HG03108 (cell line): ENCODE measurements at regions not wholly inside any gene's neighbourhood (a gene's known extent, or its start where the extent isn't known, plus 50 kb on each side); places are given as distances from the start of the nearest gene placed in this dataset.
"Not testable (repeated sequence)": the region's sequence is repeated elsewhere in the genome, so short reads cannot be mapped to it uniquely, and the experiment has no call there.

ENCODE experiments used
- ATAC-seq: cut with Tn5 transposase; IDR thresholded peaks from one replicate; pipeline ENCODE4 v1.9.1; 2021; ENCODE audit warnings: moderate library complexity; ENCODE audit not compliant: unreplicated experiment

DNA sequence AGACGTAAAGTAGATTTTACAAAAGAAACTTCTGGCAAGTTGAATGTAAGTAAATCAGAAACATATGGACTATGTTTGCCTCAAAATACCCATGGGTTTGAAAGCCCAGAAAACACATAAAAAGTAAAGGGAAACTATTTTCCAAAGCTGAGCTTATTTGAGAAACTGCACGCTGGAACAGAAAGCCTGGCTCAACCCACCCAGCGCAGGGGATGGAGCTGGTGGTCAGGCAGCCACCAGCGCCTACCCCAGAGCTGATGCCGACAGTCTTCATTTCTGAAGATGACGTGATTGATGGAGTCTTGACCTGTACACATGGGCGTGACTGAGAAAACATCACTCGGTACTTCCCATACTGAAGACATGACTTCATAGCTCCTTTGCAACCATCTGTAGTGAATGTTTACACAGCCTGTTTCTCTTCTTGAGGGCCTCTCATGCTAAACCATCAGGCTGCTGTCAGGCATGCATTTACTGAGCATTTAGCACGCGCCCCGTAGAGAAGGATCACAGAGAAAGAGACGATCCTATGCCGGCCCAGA, 232.6 kb upstream of the AUTS2 start:
- no peak for ATAC-seq

DNA sequence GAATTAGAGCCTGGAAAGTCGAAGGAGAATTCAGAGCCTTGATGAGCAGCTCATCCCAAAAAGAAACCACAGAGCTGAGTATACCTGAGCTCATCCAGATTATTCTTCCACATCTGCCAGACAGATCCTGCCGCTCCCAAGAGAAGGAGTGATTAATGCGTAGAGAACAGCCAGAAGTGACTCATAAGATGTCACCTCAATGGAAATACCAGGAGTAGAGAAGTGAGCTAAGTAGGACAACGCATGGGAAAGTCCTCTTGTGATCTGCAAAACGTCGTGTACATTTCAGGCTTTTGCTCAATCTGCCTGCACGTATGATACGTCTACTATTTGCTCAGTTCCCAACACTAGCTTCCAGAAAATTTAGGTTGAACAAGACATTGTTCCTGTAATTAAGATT, 230.5 kb upstream of the AUTS2 start:
- ATAC-seq, result no peak

DNA sequence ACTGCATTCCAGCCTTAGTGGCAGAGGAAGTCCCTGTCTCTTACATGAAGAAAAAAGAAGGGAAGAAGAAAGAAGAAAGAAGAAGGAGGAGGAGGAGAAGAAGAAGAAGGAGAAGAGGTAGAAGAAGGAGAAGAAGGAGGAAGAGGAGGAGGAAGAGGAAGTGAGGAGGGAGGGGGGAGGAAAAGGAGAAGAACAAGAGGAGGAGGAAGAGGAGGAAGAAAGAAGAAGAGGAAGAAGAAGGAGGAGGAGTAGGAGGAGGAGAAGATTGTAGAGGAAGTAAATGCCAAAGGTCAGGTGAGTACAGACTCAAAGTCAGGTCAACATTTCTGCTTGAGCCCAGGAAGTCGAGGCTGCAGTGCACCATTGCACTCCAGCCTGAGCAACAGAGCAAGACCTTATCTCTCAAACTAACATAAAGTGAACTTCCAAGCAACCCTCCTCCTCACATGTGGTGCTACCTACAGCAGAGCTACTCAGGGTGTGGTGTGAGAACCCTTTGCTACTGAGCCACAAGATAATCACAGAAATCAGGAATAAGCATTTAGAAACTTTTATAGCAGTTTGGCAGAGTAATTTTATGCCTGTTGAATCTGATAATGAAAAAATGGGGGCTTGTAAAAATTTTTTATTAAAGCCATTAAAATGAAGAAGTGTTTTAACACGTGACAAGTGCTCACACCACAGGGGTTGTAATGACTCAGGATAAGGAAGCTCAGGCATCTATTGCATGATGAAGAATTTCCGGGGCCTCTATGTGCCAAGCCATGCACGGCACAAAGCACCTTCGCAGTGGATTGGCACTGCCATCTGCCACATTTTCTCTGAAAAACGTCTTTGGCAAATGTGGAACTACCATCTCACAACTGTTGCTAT, 224.9 kb upstream of the AUTS2 start:
- ATAC-seq, result no peak

- no peak for ATAC-seq
Measured at GRCh38 chr7:69374044-69374425, 224.2 kb upstream of the AUTS2 start.

GRCh38 chr7:69377191-69377590, 221.1 kb upstream of the AUTS2 start:
- no peak for ATAC-seq

DNA sequence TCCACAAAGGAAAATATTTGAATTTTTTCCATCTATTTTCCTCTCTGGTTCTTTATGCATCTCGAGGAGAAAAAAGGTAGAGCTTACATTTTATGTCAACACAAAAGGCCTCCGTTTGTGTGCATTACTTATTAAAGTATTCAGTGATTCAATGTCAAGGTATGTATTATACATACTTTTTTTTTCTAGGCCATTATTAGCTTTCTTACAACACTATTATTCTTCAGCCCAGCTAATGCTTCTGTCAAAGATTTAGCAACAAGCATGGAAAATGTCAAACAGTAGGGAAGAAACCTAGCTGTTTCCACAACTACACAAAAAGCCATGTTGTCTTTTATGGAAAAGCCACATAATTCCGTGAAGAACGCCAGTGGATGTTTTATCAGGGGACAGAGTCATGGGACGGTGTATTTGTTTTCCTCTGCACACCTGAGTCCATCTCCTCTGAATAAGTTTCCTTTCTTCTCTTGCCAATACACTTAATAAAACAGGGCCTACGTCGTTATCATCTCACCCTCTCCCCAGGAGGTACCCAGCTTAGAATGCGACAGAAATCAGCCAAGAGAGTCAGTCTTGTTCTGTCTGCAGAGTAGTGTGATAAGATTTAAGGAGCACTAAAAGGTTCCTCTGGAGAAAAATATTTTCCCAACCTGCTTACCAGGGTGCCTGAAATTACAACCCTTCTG, 209.7 kb upstream of the AUTS2 start:
- ATAC-seq, result no peak

GRCh38 chr7:69389216-69389615, 209.1 kb upstream of the AUTS2 start:
- ATAC-seq, result no peak

DNA sequence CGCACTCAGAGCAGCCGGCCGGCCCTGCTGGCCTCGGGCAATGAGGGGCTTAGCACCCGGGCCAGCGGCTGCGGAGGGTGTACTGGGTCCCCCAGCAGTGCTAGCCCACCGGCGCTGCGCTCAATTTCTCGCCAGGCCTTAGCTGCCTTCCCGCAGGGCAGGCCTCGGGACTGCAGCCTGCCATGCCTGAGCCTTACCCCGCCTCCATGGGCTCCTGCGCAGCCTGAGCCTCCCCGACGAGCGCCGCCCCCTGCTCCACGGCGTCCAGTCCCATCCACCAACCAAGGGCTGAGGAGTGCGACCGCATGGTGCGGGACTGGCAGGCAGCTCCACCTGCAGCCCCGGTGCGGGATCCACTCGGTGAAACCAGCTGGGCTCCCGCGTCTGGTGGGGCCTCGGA, 204.4 kb upstream of the AUTS2 start:
- not testable (repeated sequence) for ATAC-seq

- no peak for ATAC-seq
Measured at GRCh38 chr7:69395061-69395714, 203.1 kb upstream of the AUTS2 start.

GRCh38 chr7:69398986-69399385, 199.3 kb upstream of the AUTS2 start:
- ATAC-seq, result no peak

- ATAC-seq, result no peak
Measured at GRCh38 chr7:69399401-69399800, 198.9 kb upstream of the AUTS2 start.

DNA sequence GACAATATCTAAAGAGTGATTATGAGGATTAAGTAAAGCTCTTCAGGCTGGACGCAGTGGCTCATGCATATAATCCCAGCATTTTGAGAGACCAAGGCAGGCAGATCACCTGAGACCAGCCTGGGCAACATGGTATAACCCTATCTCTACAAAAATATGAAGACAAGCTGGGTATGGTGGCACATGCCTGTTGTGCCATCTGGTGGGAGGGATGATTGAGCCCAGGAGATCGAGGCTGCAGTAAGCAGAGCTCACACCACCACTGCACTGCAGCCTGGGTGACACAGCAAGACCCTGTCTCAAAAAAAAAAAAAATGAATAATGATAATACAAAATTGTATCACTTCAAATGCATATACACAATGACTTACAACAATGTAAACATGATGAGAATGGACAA, 195.6 kb upstream of the AUTS2 start:
- no peak for ATAC-seq

DNA sequence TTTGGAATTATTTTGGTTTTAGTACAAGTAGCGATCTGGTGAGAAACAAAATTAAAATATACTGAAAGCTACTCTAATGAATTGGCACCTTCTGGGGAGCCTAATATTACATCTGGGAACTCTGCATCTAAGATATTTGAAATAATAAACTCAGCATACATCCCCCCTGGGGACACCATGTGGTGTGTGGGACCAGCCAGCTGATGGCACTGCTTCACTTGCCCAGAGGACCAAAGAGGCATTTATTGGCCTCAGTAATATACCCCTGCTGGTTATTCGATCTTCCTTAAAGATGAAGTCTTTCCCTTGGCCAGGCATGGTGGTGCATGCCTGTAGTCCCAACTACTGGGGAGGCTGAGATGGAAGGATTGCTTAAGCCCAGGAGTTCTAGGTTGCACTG, 195.1 kb upstream of the AUTS2 start:
- no peak for ATAC-seq

DNA sequence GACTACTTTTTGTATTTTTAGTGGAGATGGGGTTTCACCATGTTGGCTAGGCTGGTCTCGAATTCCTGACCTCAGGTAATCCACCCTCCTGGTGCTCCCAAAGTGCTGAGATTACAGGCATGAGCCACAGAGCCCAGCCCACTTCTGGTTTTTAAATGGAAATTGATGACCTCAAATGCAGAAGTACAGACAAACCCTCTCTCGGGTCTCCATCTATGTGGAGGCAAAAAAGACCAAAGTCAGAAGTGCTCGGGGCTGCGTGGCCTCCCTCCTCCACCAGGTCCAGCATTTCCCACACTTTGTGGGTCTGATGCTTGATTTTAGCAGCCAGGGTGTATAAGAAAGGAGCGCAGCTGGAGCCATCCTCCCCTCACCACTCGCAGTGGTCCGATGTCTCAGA, 187.3 kb upstream of the AUTS2 start:
- ATAC-seq, result no peak

- no peak for ATAC-seq
Measured at GRCh38 chr7:69411466-69411865, 186.8 kb upstream of the AUTS2 start.

GRCh38 chr7:69412331-69413146, 185.7 kb upstream of the AUTS2 start:
- ATAC-seq, result no peak

GRCh38 chr7:69414555-69414954, 183.7 kb upstream of the AUTS2 start:
- ATAC-seq, result no peak

- no peak for ATAC-seq
Measured at GRCh38 chr7:69418869-69419670, 179.2 kb upstream of the AUTS2 start.

- no peak for ATAC-seq
Measured at GRCh38 chr7:69419934-69420333, 178.3 kb upstream of the AUTS2 start.

GRCh38 chr7:69422574-69422985, 175.7 kb upstream of the AUTS2 start:
- ATAC-seq, result no peak
